Esophagus squamous epithelium (tissue), 4 donors: ENCODE measurements at regions not wholly inside any gene's neighbourhood (a gene's known extent, or its start where the extent isn't known, plus 50 kb on each side); places are given as distances from the start of the nearest gene placed in this dataset.

Experiments used
- POLR2A ChIP-seq, 4 donors: fragments of 450-650 bp; IDR thresholded peaks; one replicate each; pipeline ENCODE4 v1.6.1; 2017; ENCODE audit warnings: antibody characterized with exemption in 4 of 4, mild to moderate bottlenecking in 4 of 4, moderate library complexity in 3 of 4
- TF ChIP-seq, protein P1 (sequence below), 6 experiments: fragments of 450-650 bp in 4 of 6; fragments of 200-600 bp in 2 of 6; sonication (generic) in 2 of 6; IDR thresholded peaks; one replicate each; pipeline ENCODE4 v1.5.1; 2016 to 2019; ENCODE audit warnings: antibody characterized with exemption in 6 of 6, mild to moderate bottlenecking in 4 of 6, moderate library complexity in 4 of 6

DNA sequence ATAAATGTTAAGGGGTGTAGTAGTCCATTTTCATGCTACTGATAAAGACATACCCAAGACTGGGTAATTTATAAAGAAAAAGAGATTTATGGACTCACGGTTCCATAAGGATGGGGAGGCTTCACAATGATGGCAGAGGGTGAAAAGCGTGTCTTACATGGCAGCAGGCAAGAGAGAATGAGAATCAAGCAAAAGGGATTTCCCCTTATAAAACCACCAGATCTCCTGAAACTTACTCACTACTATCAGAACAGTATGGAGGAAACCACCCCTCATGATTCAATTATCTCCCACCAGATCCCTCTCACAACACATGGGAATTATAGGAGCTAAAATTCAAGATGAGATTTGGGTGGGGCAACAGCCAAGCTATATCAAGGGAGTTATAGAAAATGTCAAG is 329.2 kb downstream of the DTHD1 start:
- TF ChIP-seq, protein P1, sequence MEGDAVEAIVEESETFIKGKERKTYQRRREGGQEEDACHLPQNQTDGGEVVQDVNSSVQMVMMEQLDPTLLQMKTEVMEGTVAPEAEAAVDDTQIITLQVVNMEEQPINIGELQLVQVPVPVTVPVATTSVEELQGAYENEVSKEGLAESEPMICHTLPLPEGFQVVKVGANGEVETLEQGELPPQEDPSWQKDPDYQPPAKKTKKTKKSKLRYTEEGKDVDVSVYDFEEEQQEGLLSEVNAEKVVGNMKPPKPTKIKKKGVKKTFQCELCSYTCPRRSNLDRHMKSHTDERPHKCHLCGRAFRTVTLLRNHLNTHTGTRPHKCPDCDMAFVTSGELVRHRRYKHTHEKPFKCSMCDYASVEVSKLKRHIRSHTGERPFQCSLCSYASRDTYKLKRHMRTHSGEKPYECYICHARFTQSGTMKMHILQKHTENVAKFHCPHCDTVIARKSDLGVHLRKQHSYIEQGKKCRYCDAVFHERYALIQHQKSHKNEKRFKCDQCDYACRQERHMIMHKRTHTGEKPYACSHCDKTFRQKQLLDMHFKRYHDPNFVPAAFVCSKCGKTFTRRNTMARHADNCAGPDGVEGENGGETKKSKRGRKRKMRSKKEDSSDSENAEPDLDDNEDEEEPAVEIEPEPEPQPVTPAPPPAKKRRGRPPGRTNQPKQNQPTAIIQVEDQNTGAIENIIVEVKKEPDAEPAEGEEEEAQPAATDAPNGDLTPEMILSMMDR (IDR thresholded peaks at IDR 0.05) = no peak
- no peak for TF ChIP-seq POLR2A (IDR thresholded peaks at IDR 0.05)
